Ishikawa (cell line): ENCODE measurements at regions not wholly inside any gene's neighbourhood (a gene's known extent, or its start where the extent isn't known, plus 50 kb on each side); places are given as distances from the start of the nearest gene placed in this dataset.

Experiments used
- CEBPB ChIP-seq: IDR thresholded peaks from 2 replicates; pipeline ENCODE4 v1.6.1; 2012
- CREB1 ChIP-seq: IDR thresholded peaks from 2 replicates; pipeline ENCODE4 v1.6.1; 2012; ENCODE audit warnings: low read depth
- EGR1 ChIP-seq: IDR thresholded peaks from 2 replicates; pipeline ENCODE4 v1.6.1; 2012
- EP300 ChIP-seq: IDR thresholded peaks from 2 replicates; pipeline ENCODE4 v1.6.1; 2012; ENCODE audit warnings: borderline replicate concordance
- FOXM1 ChIP-seq: IDR thresholded peaks from 2 replicates; pipeline ENCODE4 v1.6.1; 2012; ENCODE audit warnings: low read depth, borderline replicate concordance
- NFIC ChIP-seq: IDR thresholded peaks from 2 replicates; pipeline ENCODE4 v1.6.1; 2012
- RAD21 ChIP-seq: IDR thresholded peaks from 2 replicates; pipeline ENCODE4 v1.6.1; 2012; ENCODE audit warnings: low read depth
- TAF1 ChIP-seq: IDR thresholded peaks from 2 replicates; pipeline ENCODE4 v1.6.1; 2012; ENCODE audit warnings: low read depth, mild to moderate bottlenecking
- TCF12 ChIP-seq: IDR thresholded peaks from 2 replicates; pipeline ENCODE4 v1.6.1; 2012; ENCODE audit warnings: low read depth
- TEAD4 ChIP-seq: IDR thresholded peaks from 2 replicates; pipeline ENCODE4 v1.6.1; 2012
- YY1 ChIP-seq: IDR thresholded peaks from 2 replicates; pipeline ENCODE4 v1.6.1; 2012; ENCODE audit warnings: low read depth
- ZBTB7A ChIP-seq: IDR thresholded peaks from 2 replicates; pipeline ENCODE4 v1.6.1; 2012; ENCODE audit warnings: low read depth
- TF ChIP-seq, protein P1 (sequence below): IDR thresholded peaks from 2 replicates; pipeline ENCODE4 v1.6.1; 2012
- TF ChIP-seq, protein P2 (sequence below): IDR thresholded peaks from 2 replicates; pipeline ENCODE4 v1.6.1; 2012; ENCODE audit warnings: low read depth, mild to moderate bottlenecking
- TF ChIP-seq, protein P3 (sequence below): IDR thresholded peaks from 2 replicates; pipeline ENCODE4 v1.6.1; 2012

DNA sequence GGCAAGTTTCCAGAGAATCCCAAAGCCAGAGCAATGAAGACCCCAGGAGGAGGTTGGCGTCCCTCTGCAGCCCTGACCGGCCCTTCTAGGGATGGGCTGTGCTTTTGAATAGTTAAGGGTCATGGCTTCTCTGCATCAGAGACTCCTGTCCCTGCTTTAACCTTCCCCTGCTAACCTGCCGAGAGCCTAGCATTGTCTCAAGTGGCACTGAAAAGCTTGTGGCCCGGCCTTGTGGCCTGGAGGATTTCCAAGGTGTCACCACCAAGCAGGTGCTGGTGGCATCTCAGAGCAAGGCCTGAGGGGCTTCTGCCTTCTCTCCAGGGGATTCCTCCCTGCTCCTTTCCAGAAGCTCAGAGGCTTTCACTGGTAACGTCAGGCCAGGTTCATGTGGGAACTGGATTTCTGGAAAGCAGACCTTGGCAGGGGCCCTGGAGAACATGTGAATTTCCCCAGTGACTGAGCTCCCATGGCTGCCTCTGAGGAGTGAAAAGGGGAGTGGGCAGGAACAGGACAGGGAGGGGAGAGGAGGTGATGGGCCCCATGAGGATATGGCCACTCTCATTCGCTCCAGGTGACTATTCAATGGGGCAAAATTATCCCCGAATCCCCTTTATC is 409.9 kb downstream of the PTPRU start:
- no peak for TF ChIP-seq EP300
- TF ChIP-seq YY1: no peak
- no peak for TF ChIP-seq NFIC
- TF ChIP-seq, protein P1, sequence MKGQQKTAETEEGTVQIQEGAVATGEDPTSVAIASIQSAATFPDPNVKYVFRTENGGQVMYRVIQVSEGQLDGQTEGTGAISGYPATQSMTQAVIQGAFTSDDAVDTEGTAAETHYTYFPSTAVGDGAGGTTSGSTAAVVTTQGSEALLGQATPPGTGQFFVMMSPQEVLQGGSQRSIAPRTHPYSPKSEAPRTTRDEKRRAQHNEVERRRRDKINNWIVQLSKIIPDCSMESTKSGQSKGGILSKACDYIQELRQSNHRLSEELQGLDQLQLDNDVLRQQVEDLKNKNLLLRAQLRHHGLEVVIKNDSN: no peak
- TF ChIP-seq CEBPB: no peak
- no peak for TF ChIP-seq TCF12
- TF ChIP-seq EGR1: no peak
- no peak for TF ChIP-seq FOXM1
- TF ChIP-seq, protein P2, sequence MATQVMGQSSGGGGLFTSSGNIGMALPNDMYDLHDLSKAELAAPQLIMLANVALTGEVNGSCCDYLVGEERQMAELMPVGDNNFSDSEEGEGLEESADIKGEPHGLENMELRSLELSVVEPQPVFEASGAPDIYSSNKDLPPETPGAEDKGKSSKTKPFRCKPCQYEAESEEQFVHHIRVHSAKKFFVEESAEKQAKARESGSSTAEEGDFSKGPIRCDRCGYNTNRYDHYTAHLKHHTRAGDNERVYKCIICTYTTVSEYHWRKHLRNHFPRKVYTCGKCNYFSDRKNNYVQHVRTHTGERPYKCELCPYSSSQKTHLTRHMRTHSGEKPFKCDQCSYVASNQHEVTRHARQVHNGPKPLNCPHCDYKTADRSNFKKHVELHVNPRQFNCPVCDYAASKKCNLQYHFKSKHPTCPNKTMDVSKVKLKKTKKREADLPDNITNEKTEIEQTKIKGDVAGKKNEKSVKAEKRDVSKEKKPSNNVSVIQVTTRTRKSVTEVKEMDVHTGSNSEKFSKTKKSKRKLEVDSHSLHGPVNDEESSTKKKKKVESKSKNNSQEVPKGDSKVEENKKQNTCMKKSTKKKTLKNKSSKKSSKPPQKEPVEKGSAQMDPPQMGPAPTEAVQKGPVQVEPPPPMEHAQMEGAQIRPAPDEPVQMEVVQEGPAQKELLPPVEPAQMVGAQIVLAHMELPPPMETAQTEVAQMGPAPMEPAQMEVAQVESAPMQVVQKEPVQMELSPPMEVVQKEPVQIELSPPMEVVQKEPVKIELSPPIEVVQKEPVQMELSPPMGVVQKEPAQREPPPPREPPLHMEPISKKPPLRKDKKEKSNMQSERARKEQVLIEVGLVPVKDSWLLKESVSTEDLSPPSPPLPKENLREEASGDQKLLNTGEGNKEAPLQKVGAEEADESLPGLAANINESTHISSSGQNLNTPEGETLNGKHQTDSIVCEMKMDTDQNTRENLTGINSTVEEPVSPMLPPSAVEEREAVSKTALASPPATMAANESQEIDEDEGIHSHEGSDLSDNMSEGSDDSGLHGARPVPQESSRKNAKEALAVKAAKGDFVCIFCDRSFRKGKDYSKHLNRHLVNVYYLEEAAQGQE: no peak
- no peak for TF ChIP-seq TAF1
- no peak for TF ChIP-seq TEAD4
- TF ChIP-seq, protein P3, sequence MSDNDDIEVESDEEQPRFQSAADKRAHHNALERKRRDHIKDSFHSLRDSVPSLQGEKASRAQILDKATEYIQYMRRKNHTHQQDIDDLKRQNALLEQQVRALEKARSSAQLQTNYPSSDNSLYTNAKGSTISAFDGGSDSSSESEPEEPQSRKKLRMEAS: no peak
- no peak for TF ChIP-seq RAD21
- TF ChIP-seq CREB1: no peak
- TF ChIP-seq ZBTB7A: no peak

DNA sequence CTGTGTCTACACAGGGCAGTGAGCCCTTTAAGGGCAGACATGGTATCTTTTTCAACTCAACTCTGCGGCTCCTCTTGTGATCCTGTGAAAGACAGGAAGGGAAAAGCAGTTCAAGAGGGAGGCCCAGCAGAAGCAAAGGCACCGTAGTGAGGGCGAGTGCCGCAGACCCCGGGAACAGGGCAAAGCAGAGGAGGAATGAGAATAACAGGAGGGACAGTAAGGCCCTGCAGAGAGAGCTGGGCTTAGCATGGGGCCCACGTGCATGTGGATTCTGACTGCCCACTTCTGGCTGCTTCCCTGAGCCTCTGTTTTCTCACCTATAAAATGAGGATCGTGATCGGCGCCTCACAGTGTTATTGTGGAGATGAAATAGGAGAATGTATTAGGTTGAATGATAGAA is 409.3 kb downstream of the PTPRU start:
- TF ChIP-seq, protein P2: no peak
- TF ChIP-seq TCF12 (no peak), TAF1 (no peak), CEBPB (no peak), ZBTB7A (no peak), CREB1 (no peak), TEAD4 (no peak), EGR1 (no peak), NFIC (no peak)
- TF ChIP-seq, protein P3: no peak
- TF ChIP-seq, protein P1: no peak

DNA sequence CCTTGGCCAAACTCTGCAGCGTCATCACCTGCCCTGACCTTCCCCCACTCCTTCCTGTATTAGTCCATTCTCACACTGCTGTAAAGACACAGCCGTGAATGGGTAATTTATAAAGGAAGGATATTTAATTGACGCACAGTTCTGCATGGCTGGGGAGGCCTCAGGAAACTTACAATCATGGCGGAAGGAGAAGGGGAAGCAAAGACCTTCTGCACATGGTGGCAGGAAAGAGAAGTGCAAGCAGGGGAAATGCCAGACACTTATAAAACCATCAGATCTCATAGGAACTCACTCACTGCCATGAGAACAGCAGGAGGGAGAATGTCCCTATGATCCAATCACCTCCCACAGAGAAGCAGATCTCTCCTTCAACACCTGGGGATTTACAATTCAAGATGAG is 408.5 kb downstream of the PTPRU start:
- TF ChIP-seq FOXM1: no peak
- TF ChIP-seq, protein P1: no peak
- TF ChIP-seq EGR1: no peak
- TF ChIP-seq ZBTB7A: no peak
- no peak for TF ChIP-seq YY1
- TF ChIP-seq, protein P3: no peak
- no peak for TF ChIP-seq TAF1
- TF ChIP-seq NFIC: no peak
- TF ChIP-seq TCF12: no peak
- no peak for TF ChIP-seq EP300
- TF ChIP-seq TEAD4: no peak
- no peak for TF ChIP-seq CEBPB

DNA sequence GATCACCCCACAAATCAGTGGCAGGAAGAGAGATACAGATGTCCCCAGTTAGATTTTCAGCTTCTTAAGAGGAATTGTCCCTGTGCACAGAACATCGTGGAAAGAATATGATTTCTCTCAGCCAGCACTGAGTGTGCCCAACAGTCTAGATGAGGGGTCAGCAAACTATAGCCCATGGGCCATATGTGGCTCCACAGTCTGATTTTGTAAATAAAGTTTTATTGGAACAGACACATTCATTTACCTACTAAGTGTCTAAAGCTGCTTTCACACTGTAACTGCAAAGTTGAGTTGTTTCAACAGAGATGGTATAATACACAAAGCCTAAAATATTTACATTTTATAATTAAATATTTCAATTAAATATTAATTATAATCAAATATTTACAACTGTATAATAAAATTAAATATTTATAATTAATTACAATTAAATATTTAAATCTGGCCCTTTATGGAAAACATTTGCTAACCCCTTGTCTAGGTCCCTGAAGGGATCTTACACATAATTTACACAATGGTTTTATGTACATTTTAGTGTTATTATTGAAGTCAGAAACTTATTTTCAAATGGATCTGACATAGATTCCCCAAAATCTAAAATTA is 407.6 kb downstream of the PTPRU start:
- no peak for TF ChIP-seq TCF12

DNA sequence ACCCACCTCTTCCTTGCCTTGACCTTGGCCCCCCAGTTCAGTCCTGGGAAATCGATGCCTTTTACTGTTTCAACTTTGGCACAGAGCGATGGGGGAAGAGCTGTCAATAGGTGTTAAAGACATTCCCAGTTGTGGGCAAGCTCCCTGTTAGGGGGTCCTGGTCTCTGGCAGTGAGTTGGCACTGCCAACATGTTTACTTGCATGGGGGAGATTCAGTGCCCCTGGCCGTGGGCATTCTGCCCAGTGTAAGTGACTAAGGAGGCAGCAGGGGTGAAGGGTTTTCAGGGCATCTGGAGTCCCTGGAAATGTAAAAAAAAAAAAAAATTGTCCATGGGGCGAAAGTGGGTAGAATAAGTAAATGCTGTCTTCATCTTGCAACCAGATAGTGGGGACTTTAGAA is 407.0 kb downstream of the PTPRU start:
- TF ChIP-seq CREB1: no peak
- TF ChIP-seq EGR1: no peak
- no peak for TF ChIP-seq YY1
- TF ChIP-seq TCF12: no peak
- TF ChIP-seq CEBPB: no peak
- no peak for TF ChIP-seq RAD21
- TF ChIP-seq, protein P1: no peak
- TF ChIP-seq, protein P2: no peak
- TF ChIP-seq, protein P3: no peak
- TF ChIP-seq EP300: no peak
